Loucy (cell line): ENCODE measurements at regions not wholly inside any gene's neighbourhood (a gene's known extent, or its start where the extent isn't known, plus 50 kb on each side); places are given as distances from the start of the nearest gene placed in this dataset.

Experiments
- H2AFZ ChIP-seq: fragments of 200-600 bp; sonication (generic); 2 replicates; pipeline ENCODE4 v1.6.0; 2016; ENCODE audit warnings: antibody characterized with exemption, mild to moderate bottlenecking, low read length, moderate library complexity
- H3F3A ChIP-seq: fragments of 200-600 bp; 2 replicates; pipeline ENCODE4 v1.6.0; 2016; ENCODE audit warnings: antibody characterized with exemption, low read depth, mild to moderate bottlenecking
- H3K27me3 ChIP-seq: fragments of 200-600 bp; sonication (generic); 2 replicates; pipeline ENCODE4 v1.6.1; 2014; ENCODE audit warnings: low read length, mild to moderate bottlenecking; ENCODE audit not compliant: insufficient read depth, poor library complexity, severe bottlenecking
- H3K36me3 ChIP-seq: fragments of 200-600 bp; sonication (generic); 2 replicates; pipeline ENCODE4 v1.6.1; 2016; ENCODE audit warnings: low read length; ENCODE audit not compliant: insufficient read depth
- H3K4me1 ChIP-seq: fragments of 200-600 bp; sonication (generic); 2 replicates; pipeline ENCODE4 v1.5.1; 2014; ENCODE audit warnings: low read length, mild to moderate bottlenecking; ENCODE audit not compliant: insufficient read depth, poor library complexity, severe bottlenecking
- H3K4me2 ChIP-seq: fragments of 200-600 bp; sonication (generic); 2 replicates; pipeline ENCODE4 v1.6.0; 2014; ENCODE audit warnings: antibody characterized with exemption, low read length, low read depth, mild to moderate bottlenecking; ENCODE audit not compliant: poor library complexity, severe bottlenecking
- H3K4me3 ChIP-seq: fragments of 200-600 bp; sonication (generic); 2 replicates; pipeline ENCODE4 v1.5.1; 2014; ENCODE audit warnings: low read length, mild to moderate bottlenecking, mixed read lengths; ENCODE audit not compliant: poor library complexity, severe bottlenecking
- H3K79me2 ChIP-seq: fragments of 200-600 bp; sonication (generic); 2 replicates; pipeline ENCODE4 v1.6.1; 2014; ENCODE audit warnings: low read length; ENCODE audit not compliant: insufficient read depth
- H3K9ac ChIP-seq: fragments of 200-600 bp; sonication (generic); 2 replicates; pipeline ENCODE4 v1.6.0; 2014; ENCODE audit warnings: mild to moderate bottlenecking, low read depth, low read length, moderate library complexity; ENCODE audit not compliant: poor library complexity, severe bottlenecking
- H3K9me2 ChIP-seq: fragments of 200-600 bp; sonication (generic); replicated peaks from 2 replicates; pipeline ENCODE4 v1.6.1; 2016; ENCODE audit warnings: low read depth, low read length, mixed read lengths
- H3K9me3 ChIP-seq: fragments of 200-600 bp; sonication (generic); 2 replicates; pipeline ENCODE4 v1.6.1; 2014; ENCODE audit warnings: mild to moderate bottlenecking, antibody characterized with exemption, low read length, low read depth; ENCODE audit not compliant: insufficient read depth
- H4K20me1 ChIP-seq: fragments of 200-600 bp; sonication (generic); 2 replicates; pipeline ENCODE4 v1.6.0; 2014; ENCODE audit warnings: antibody characterized with exemption, low read length, mild to moderate bottlenecking; ENCODE audit not compliant: insufficient read depth, poor library complexity, severe bottlenecking
- EZH2phosphoT487 ChIP-seq: fragments of 200-600 bp; IDR thresholded peaks from 2 replicates; pipeline ENCODE4 v1.6.1; 2018; ENCODE audit warnings: antibody characterized with exemption, mild to moderate bottlenecking, moderate library complexity, borderline replicate concordance
- TF ChIP-seq, protein P1 (sequence below): fragments of 200-600 bp; sonication (generic); conservative IDR thresholded peaks from 2 replicates; pipeline ENCODE4 v1.5.1; 2014; ENCODE audit warnings: mild to moderate bottlenecking, antibody characterized with exemption, low read length

- H3K9ac ChIP-seq: no peak overlapping the region
Measured at GRCh38 chr6:130314271-130314670, 51.5 kb upstream of the TMEM200A start.

DNA sequence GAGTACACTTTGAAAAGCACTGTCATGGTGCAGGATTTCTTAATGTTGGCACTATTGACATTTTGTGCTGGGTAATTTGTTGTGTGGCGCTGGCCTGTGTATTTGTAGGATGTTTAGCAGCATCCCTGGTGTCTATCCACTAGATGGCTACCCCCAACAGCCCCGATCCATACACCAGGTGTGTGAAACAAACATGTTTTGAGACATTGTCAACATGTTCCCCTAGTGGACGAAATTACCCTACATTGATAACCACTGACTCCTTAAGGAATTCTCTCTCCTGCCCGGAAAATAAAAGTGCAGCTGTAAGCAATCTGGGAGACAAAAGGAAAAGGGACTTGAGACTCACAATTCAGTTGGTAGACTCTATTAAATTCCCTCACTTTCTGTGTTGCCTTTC is 52.6 kb upstream of the TMEM200A start:
- no peaks in the 10 kb centered on the region for H3K9me3 ChIP-seq
- H3K36me3 ChIP-seq: no peaks in the 10 kb centered on the region
- no peak overlapping the region for H3K4me2 ChIP-seq
- H3K4me3 ChIP-seq: no peak overlapping the region
- no peaks in the 10 kb centered on the region for H3K9me2 ChIP-seq
- no peaks in the 10 kb centered on the region for H3F3A ChIP-seq
- H3K4me1 ChIP-seq: no peaks in the 10 kb centered on the region
- H3K9ac ChIP-seq: no peak overlapping the region
- no peaks in the 10 kb centered on the region for H3K27me3 ChIP-seq
- TF ChIP-seq EZH2phosphoT487: no peak
- TF ChIP-seq, protein P1, sequence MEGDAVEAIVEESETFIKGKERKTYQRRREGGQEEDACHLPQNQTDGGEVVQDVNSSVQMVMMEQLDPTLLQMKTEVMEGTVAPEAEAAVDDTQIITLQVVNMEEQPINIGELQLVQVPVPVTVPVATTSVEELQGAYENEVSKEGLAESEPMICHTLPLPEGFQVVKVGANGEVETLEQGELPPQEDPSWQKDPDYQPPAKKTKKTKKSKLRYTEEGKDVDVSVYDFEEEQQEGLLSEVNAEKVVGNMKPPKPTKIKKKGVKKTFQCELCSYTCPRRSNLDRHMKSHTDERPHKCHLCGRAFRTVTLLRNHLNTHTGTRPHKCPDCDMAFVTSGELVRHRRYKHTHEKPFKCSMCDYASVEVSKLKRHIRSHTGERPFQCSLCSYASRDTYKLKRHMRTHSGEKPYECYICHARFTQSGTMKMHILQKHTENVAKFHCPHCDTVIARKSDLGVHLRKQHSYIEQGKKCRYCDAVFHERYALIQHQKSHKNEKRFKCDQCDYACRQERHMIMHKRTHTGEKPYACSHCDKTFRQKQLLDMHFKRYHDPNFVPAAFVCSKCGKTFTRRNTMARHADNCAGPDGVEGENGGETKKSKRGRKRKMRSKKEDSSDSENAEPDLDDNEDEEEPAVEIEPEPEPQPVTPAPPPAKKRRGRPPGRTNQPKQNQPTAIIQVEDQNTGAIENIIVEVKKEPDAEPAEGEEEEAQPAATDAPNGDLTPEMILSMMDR: peak; percentile 35
- H2AFZ ChIP-seq: no peak overlapping the region
- no peaks in the 10 kb centered on the region for H3K79me2 ChIP-seq
- H4K20me1 ChIP-seq: no peaks in the 10 kb centered on the region

More at GRCh38 chr6:130314271-130314670, 51.5 kb upstream of the TMEM200A start:
- Histone ChIP-seq H4K20me1 (no peaks in the 10 kb centered on the region), H3K9me2 (no peaks in the 10 kb centered on the region), H2AFZ (no peak overlapping the region), H3K4me3 (no peak overlapping the region), H3K27me3 (no peaks in the 10 kb centered on the region), H3K4me2 (no peak overlapping the region), H3K9me3 (no peaks in the 10 kb centered on the region), H3K4me1 (no peaks in the 10 kb centered on the region), H3K36me3 (no peaks in the 10 kb centered on the region), H3K79me2 (no peaks in the 10 kb centered on the region), H3F3A (no peaks in the 10 kb centered on the region)
- TF ChIP-seq, protein P1: no peak
- no peak for TF ChIP-seq EZH2phosphoT487

GRCh38 chr6:130309028-130309427 is 56.8 kb upstream of the TMEM200A start:
- H3K36me3 ChIP-seq: no peaks in the 10 kb centered on the region
- no peak overlapping the region for H3K9ac ChIP-seq
- H3K27me3 ChIP-seq: no peaks in the 10 kb centered on the region
- no peaks in the 10 kb centered on the region for H3K9me2 ChIP-seq
- H3K4me1 ChIP-seq: peaks cover 12% of the 10 kb centered on the region
- no peak overlapping the region for H2AFZ ChIP-seq
- H3K4me3 ChIP-seq: no peak overlapping the region
- no peak overlapping the region for H3K4me2 ChIP-seq
- H3F3A ChIP-seq: no peaks in the 10 kb centered on the region
- no peaks in the 10 kb centered on the region for H4K20me1 ChIP-seq
- no peaks in the 10 kb centered on the region for H3K79me2 ChIP-seq
- no peak for TF ChIP-seq EZH2phosphoT487
- TF ChIP-seq, protein P1: no peak
- H3K9me3 ChIP-seq: no peaks in the 10 kb centered on the region
